GM23338 (cell line): ENCODE measurements at regions not wholly inside any gene's neighbourhood (a gene's known extent, or its start where the extent isn't known, plus 50 kb on each side); places are given as distances from the start of the nearest gene placed in this dataset.

Source experiments
- ATAC-seq: fragments of 200-7000 bp; cut with Tn5 transposase; 3 replicates; pipeline ENCODE4 v1.9.1; 2020
- DNase-seq: peaks from one replicate; pipeline ENCODE4 v3.0.0-alpha.2; 2015; ENCODE audit warnings: low spot score
- H2AFZ ChIP-seq: fragments of 200-600 bp; sonication (generic); 2 replicates; pipeline ENCODE4 v1.8.0; 2016; ENCODE audit warnings: antibody characterized with exemption, mild to moderate bottlenecking, moderate library complexity
- H3F3A ChIP-seq: fragments of 200-600 bp; sonication (generic); replicated peaks from 2 replicates; pipeline ENCODE4 v1.8.0; 2017; ENCODE audit warnings: antibody characterized with exemption, mixed run types, low read depth
- H3K27ac ChIP-seq: fragments of 200-600 bp; sonication (generic); 2 replicates; pipeline ENCODE4 v1.6.1; 2016; ENCODE audit warnings: low read depth
- H3K27me3 ChIP-seq: fragments of 200-600 bp; sonication (generic); 2 replicates; pipeline ENCODE4 v1.8.0; 2016; ENCODE audit warnings: mild to moderate bottlenecking, mixed run types, moderate library complexity; ENCODE audit not compliant: insufficient read depth
- H3K36me3 ChIP-seq: fragments of 200-600 bp; sonication (generic); 2 replicates; pipeline ENCODE4 v1.8.0; 2016; ENCODE audit warnings: mild to moderate bottlenecking; ENCODE audit not compliant: insufficient read depth
- H3K4me1 ChIP-seq: fragments of 200-600 bp; sonication (generic); 2 replicates; pipeline ENCODE4 v1.8.0; 2016; ENCODE audit warnings: mild to moderate bottlenecking, moderate library complexity; ENCODE audit not compliant: insufficient read depth
- H3K4me2 ChIP-seq: fragments of 200-600 bp; sonication (generic); 2 replicates; pipeline ENCODE4 v1.7.1; 2017; ENCODE audit warnings: mixed run types
- H3K4me3 ChIP-seq: fragments of 200-600 bp; sonication (generic); 2 replicates; pipeline ENCODE4 v1.6.1; 2016; ENCODE audit warnings: mixed run types
- H3K79me2 ChIP-seq: fragments of 200-600 bp; sonication (generic); replicated peaks from 2 replicates; pipeline ENCODE4 v1.8.0; 2017; ENCODE audit warnings: mild to moderate bottlenecking; ENCODE audit not compliant: insufficient read depth
- H3K9me2 ChIP-seq: fragments of 200-600 bp; sonication (generic); 2 replicates; pipeline ENCODE4 v1.8.0; 2017; ENCODE audit not compliant: insufficient read depth
- H4K20me1 ChIP-seq: fragments of 200-600 bp; sonication (generic); replicated peaks from 2 replicates; pipeline ENCODE4 v1.8.0; 2017; ENCODE audit warnings: mild to moderate bottlenecking; ENCODE audit not compliant: insufficient read depth
- H3K27ac Mint-ChIP-seq: 2 replicates; pipeline ENCODE4 v1.8.0; 2020; ENCODE audit warnings: inconsistent platforms, mild to moderate bottlenecking, moderate library complexity, mixed read lengths
- H3K27me3 Mint-ChIP-seq: 3 replicates; pipeline ENCODE4 v1.8.0; 2022; ENCODE audit warnings: low read depth, mild to moderate bottlenecking, moderate library complexity, mixed read lengths, inconsistent platforms; ENCODE audit not compliant: insufficient read depth, poor library complexity
- H3K36me3 Mint-ChIP-seq: 3 replicates; pipeline ENCODE4 v1.8.0; 2021; ENCODE audit warnings: low read depth, mild to moderate bottlenecking, inconsistent platforms, moderate library complexity, mixed read lengths
- H3K4me1 Mint-ChIP-seq: 3 replicates; pipeline ENCODE4 v1.8.0; 2020; ENCODE audit warnings: mild to moderate bottlenecking, inconsistent platforms, mixed read lengths
- H3K4me3 Mint-ChIP-seq: 3 replicates; pipeline ENCODE4 v1.8.0; 2021; ENCODE audit warnings: moderate library complexity, mild to moderate bottlenecking, inconsistent platforms, mixed read lengths
- H3K9me3 Mint-ChIP-seq: 3 replicates; pipeline ENCODE4 v1.8.0; 2020; ENCODE audit warnings: moderate library complexity, mild to moderate bottlenecking, inconsistent platforms, mixed read lengths
- CREB1 ChIP-seq: fragments of 250-450 bp; sonication (Bioruptor Pico); IDR thresholded peaks from 2 replicates; pipeline ENCODE4 v1.5.0; 2020; ENCODE audit warnings: low read depth, mild to moderate bottlenecking, moderate library complexity
- CTCF ChIP-seq, 2 experiments: fragments of 200-600 bp in 1 of 2; sonication (generic) in 1 of 2; conservative IDR thresholded peaks; 2 replicates each; pipeline versions ENCODE4 v1.5.1 to v1.6.1; 2016 to 2017; ENCODE audit warnings: antibody characterized with exemption in 2 of 2, low read depth in 2 of 2, mild to moderate bottlenecking in 2 of 2, moderate library complexity in 1 of 2
- EZH2 ChIP-seq: fragments of 200-600 bp; sonication (generic); IDR thresholded peaks from one replicate; pipeline ENCODE4 v1.8.0; 2017; ENCODE audit warnings: antibody characterized with exemption, mild to moderate bottlenecking, low read depth; ENCODE audit not compliant: unreplicated experiment
- EZH2phosphoT487 ChIP-seq: fragments of 200-600 bp; sonication (generic); IDR thresholded peaks from one replicate; pipeline ENCODE4 v1.8.1; 2018; ENCODE audit warnings: antibody characterized with exemption; ENCODE audit not compliant: unreplicated experiment
- NANOG ChIP-seq: IDR thresholded peaks from 2 replicates; pipeline ENCODE4 v1.6.1; 2016; ENCODE audit warnings: antibody characterized with exemption, borderline replicate concordance
- POLR2AphosphoS5 ChIP-seq: IDR thresholded peaks from 2 replicates; pipeline ENCODE4 v1.6.1; 2016; ENCODE audit warnings: antibody characterized with exemption, low read depth
- REST ChIP-seq: IDR thresholded peaks from one replicate; pipeline ENCODE4 v1.6.1; 2018; ENCODE audit warnings: antibody characterized with exemption; ENCODE audit not compliant: unreplicated experiment
- STAT1 ChIP-seq: IDR thresholded peaks from one replicate; pipeline ENCODE4 v1.6.1; 2016; ENCODE audit warnings: antibody characterized with exemption; ENCODE audit not compliant: unreplicated experiment
- ZNF114 ChIP-seq: fragments of 250-450 bp; sonication (Bioruptor Pico); IDR thresholded peaks from 2 replicates; pipeline ENCODE4 v1.5.0; 2020; ENCODE audit warnings: mild to moderate bottlenecking, moderate library complexity
- ZNF331 ChIP-seq: fragments of 250-450 bp; sonication (Bioruptor Pico); IDR thresholded peaks from 2 replicates; pipeline ENCODE4 v1.5.0; 2020; ENCODE audit warnings: low read depth, mild to moderate bottlenecking, moderate library complexity
- ZNF462 ChIP-seq: fragments of 250-450 bp; sonication (Bioruptor Pico); IDR thresholded peaks from 2 replicates; pipeline ENCODE4 v1.5.0; 2020; ENCODE audit warnings: mild to moderate bottlenecking, moderate library complexity

GRCh38 chr3:55191911-55192775, 264.3 kb upstream of the LRTM1 start:
- no peaks in the 10 kb centered on the region for H3K36me3 Mint-ChIP-seq
- H3K27ac Mint-ChIP-seq: no peak overlapping the region
- no peak for TF ChIP-seq CTCF (conservative IDR thresholded peaks at IDR 0.05; ENCODE audit: low read depth in 2 of 2)
- no peak for TF ChIP-seq REST
- TF ChIP-seq STAT1: no peak
- TF ChIP-seq ZNF114 (CRISPR knock-in tag): no peak
- no peak for TF ChIP-seq EZH2phosphoT487
- no peak for TF ChIP-seq ZNF331 (CRISPR knock-in tag)
- TF ChIP-seq ZNF462 (CRISPR knock-in tag): no peak
- TF ChIP-seq NANOG: no peak
- TF ChIP-seq POLR2AphosphoS5: no peak
- TF ChIP-seq CREB1 (CRISPR knock-in tag): no peak
- no peak for TF ChIP-seq EZH2
- no peaks in the 10 kb centered on the region for H3K27me3 Mint-ChIP-seq
- no peak overlapping the region for H3K4me2 ChIP-seq
- no peak for ATAC-seq
- no peak overlapping the region for H2AFZ ChIP-seq
- peaks cover 11% of the 10 kb centered on the region for H3K4me1 Mint-ChIP-seq
- DNase-seq: no peak
- H3F3A ChIP-seq: no peaks in the 10 kb centered on the region
- H3K4me3 Mint-ChIP-seq: no peak overlapping the region
- no peak overlapping the region for H3K27ac ChIP-seq
- no peaks in the 10 kb centered on the region for H3K79me2 ChIP-seq
- no peak overlapping the region for H3K4me3 ChIP-seq
- H3K9me2 ChIP-seq: peaks cover 18% of the 10 kb centered on the region
- no peaks in the 10 kb centered on the region for H3K27me3 ChIP-seq
- 0 out of 2 replicates have a peak, but pooled peaks cover 8% of the 10 kb centered on the region for H3K4me1 ChIP-seq
- H3K36me3 ChIP-seq: no peaks in the 10 kb centered on the region
- H3K9me3 Mint-ChIP-seq: no peaks in the 10 kb centered on the region
- no peaks in the 10 kb centered on the region for H4K20me1 ChIP-seq
